GM12865 (cell line): ENCODE measurements at regions not wholly inside any gene's neighbourhood (a gene's known extent, or its start where the extent isn't known, plus 50 kb on each side); places are given as distances from the start of the nearest gene placed in this dataset.

ENCODE experiments used
- DNase-seq: peaks from one replicate; pipeline ENCODE4 v3.0.0; 2010; ENCODE audit warnings: low read depth
- H3K4me3 ChIP-seq: 2 replicates; pipeline ENCODE4 v1.5.1; 2011; ENCODE audit warnings: mild to moderate bottlenecking, low read depth, low read length, control low read depth
- CTCF ChIP-seq: IDR thresholded peaks from 2 replicates; pipeline ENCODE4 v1.5.1; 2011; ENCODE audit warnings: low read length, control low read depth, low read depth, inconsistent platforms; ENCODE audit not compliant: insufficient read depth; ENCODE audit errors: missing control alignments

- DNase-seq, result no peak
- no peak overlapping the region for H3K4me3 ChIP-seq
- no peak for TF ChIP-seq CTCF
Measured at GRCh38 chr3:94990952-94991705, 928.3 kb downstream of the NSUN3 start.

GRCh38 chr3:94996743-94997142 is 933.9 kb downstream of the NSUN3 start:
- H3K4me3 ChIP-seq, result no peak overlapping the region
- DNase-seq, result no peak
- TF ChIP-seq CTCF, result no peak

GRCh38 chr3:95002438-95003046 is 939.7 kb downstream of the NSUN3 start:
- no peak overlapping the region for H3K4me3 ChIP-seq
- DNase-seq, result no peak
- TF ChIP-seq CTCF, result no peak

- DNase-seq, result no peak
- TF ChIP-seq CTCF, result no peak
- H3K4me3 ChIP-seq, result no peak overlapping the region
Measured at GRCh38 chr3:95028688-95029087, 965.8 kb downstream of the NSUN3 start.

DNA sequence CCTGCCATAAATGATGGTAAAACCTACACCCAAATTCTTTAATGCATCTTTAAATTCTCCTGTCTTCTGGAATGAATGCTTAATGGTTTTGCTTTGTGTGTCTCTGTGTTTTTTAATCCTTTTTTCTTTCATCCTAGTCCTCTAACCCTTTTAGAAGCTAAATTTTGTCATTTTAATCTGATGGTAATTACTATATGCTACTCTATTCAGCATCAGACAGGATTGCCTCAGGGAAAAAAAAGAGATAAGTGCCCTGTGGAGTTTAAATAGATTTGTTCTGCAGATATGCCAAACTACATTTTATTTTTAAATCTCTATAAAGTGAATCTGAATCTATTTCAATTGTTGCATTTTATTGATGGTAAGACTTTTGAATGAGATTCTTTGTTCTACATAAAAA is 966.8 kb downstream of the NSUN3 start:
- no peak for TF ChIP-seq CTCF
- H3K4me3 ChIP-seq, result no peak overlapping the region
- DNase-seq, result no peak

GRCh38 chr3:95036526-95037021 is 973.7 kb downstream of the NSUN3 start:
- DNase-seq, result no peak
- no peak overlapping the region for H3K4me3 ChIP-seq
- no peak for TF ChIP-seq CTCF

- DNase-seq, result no peak
- TF ChIP-seq CTCF, result no peak
- no peak overlapping the region for H3K4me3 ChIP-seq
Measured at GRCh38 chr3:95037097-95037496, 974.2 kb downstream of the NSUN3 start.
